ENCODE measurements at regions not wholly inside any gene's neighbourhood (a gene's known extent, or its start where the extent isn't known, plus 50 kb on each side); places are given as distances from the start of the nearest gene placed in this dataset.
A peak's percentile ranks its signal among the peaks of the same experiment; 100 is the strongest.

DNA sequence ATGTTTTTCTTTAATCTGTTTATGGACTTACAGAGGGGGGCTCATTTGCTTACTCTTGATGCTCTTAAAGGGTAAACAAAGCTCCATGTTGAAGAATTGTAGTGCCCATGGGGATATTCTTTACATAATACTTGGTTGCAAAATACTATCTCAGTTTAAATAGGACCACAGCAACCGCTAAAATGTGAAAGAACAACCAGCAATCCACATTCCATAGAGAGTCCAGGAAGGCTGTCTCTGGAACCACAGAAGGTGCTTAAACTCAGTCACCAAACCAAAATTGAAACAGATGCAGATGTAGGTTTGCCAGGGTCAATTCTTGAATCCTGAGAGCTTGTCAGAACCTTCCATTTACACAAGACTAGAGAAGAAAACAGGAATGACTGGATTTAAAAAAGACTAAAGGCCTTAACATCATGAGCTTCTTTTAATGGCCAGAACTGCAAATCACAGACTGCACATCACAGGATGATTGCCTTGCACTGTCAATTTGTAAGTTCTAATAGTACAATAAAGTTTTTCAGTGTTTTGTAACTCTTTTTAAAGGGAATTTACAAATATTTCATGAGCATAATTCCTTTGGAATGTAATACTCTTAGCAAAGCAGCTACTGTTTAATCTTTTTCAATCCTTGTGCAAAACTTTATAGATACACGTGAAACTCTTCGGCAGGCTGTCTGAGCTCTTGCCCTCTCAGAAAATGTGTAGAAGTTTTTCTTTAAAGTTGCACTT lies 661.6 kb downstream of the SI start:
- H3K14ac ChIP-seq (ENCODE audit: low read length in 2 of 2) = no peak overlapping the region
- H3K4me2 ChIP-seq (ENCODE audit: low read length, poor library complexity, severe bottlenecking) = no peak overlapping the region
- no peaks in the 10 kb centered on the region for H3K27me3 ChIP-seq (ENCODE audit: control insufficient read depth in 1 of 2, insufficient read depth in 1 of 2, low read length in 2 of 2)
- no peaks in the 10 kb centered on the region for H3K36me3 ChIP-seq (ENCODE audit: control insufficient read depth in 1 of 2, insufficient read depth in 2 of 2, low read depth in 1 of 2, low read length in 2 of 2)
- H2BK15ac ChIP-seq (ENCODE audit: low read depth, poor library complexity, severe bottlenecking) = no peak overlapping the region
- peaks cover 1% of the 10 kb centered on the region for H3K4me1 ChIP-seq (ENCODE audit: control insufficient read depth, insufficient read depth, low read depth, low read length)
- peak; percentile 30 for DNase-seq
- no peak overlapping the region for H2BK12ac ChIP-seq (ENCODE audit: low read length in 2 of 2)
- H3K27ac ChIP-seq (ENCODE audit: low read length, poor library complexity, severe bottlenecking) = no peak overlapping the region
- no peaks in the 10 kb centered on the region for H3K79me1 ChIP-seq (replicated peaks; ENCODE audit: low read length, poor library complexity, severe bottlenecking)
- H2AK5ac ChIP-seq (ENCODE audit: low read length, severe bottlenecking) = no peak overlapping the region
- peak overlapping the region; percentile 48 for H3K9ac ChIP-seq (ENCODE audit: low read length)
- no peak overlapping the region for H3K23ac ChIP-seq (ENCODE audit: low read length in 2 of 2)
- no peak overlapping the region for H3K18ac ChIP-seq (ENCODE audit: low read depth in 1 of 2, low read length in 2 of 2)
- H2BK120ac ChIP-seq (ENCODE audit: low read depth, low read length) = no peak overlapping the region
- H4K91ac ChIP-seq (ENCODE audit: low read length) = no peak overlapping the region
- no peak overlapping the region for H3K4me3 ChIP-seq (ENCODE audit: insufficient read depth in 1 of 2, low read depth in 1 of 2, low read length in 2 of 2)
- H3K4ac ChIP-seq (ENCODE audit: low read depth in 1 of 2, low read length in 2 of 2) = no peak overlapping the region
- no peak overlapping the region for H2BK5ac ChIP-seq (ENCODE audit: low read depth, low read length, poor library complexity, severe bottlenecking)
- 72% methylated on average over 2 of the region's 3 CpGs for WGBS
- H2AFZ ChIP-seq (ENCODE audit: low read depth, low read length) = no peak overlapping the region
- H3K9me3 ChIP-seq (ENCODE audit: control insufficient read depth, low read length) = no peaks in the 10 kb centered on the region
- H4K8ac ChIP-seq (ENCODE audit: low read length) = no peak overlapping the region

GRCh38 chr3:164408326-164408725 lies 670.0 kb downstream of the SI start:
- no peak overlapping the region for H3K9ac ChIP-seq (ENCODE audit: low read length)
- no peaks in the 10 kb centered on the region for H3K4me1 ChIP-seq (ENCODE audit: control insufficient read depth, insufficient read depth, low read depth, low read length)
- no peaks in the 10 kb centered on the region for H3K27me3 ChIP-seq (ENCODE audit: control insufficient read depth in 1 of 2, insufficient read depth in 1 of 2, low read length in 2 of 2)
- no peak overlapping the region for H4K8ac ChIP-seq (ENCODE audit: low read length)
- no peak overlapping the region for H4K91ac ChIP-seq (ENCODE audit: low read length)
- no peak overlapping the region for H3K14ac ChIP-seq (ENCODE audit: low read length in 2 of 2)
- H3K79me1 ChIP-seq (replicated peaks; ENCODE audit: low read length, poor library complexity, severe bottlenecking) = no peaks in the 10 kb centered on the region
- H2BK120ac ChIP-seq (ENCODE audit: low read depth, low read length) = no peak overlapping the region
- H3K27ac ChIP-seq (ENCODE audit: low read length, poor library complexity, severe bottlenecking) = no peak overlapping the region
- H2AFZ ChIP-seq (ENCODE audit: low read depth, low read length) = no peak overlapping the region
- no peaks in the 10 kb centered on the region for H3K9me3 ChIP-seq (ENCODE audit: control insufficient read depth, low read length)
- no peak for DNase-seq
- no peak overlapping the region for H3K4me2 ChIP-seq (ENCODE audit: low read length, poor library complexity, severe bottlenecking)
- no peak overlapping the region for H3K18ac ChIP-seq (ENCODE audit: low read depth in 1 of 2, low read length in 2 of 2)
- no peak overlapping the region for H3K4me3 ChIP-seq (ENCODE audit: insufficient read depth in 1 of 2, low read depth in 1 of 2, low read length in 2 of 2)
- 100% methylated on average over 1 of the region's 1 CpG for whole genome bisulfite sequencing
- H3K23ac ChIP-seq (ENCODE audit: low read length in 2 of 2) = no peak overlapping the region
- H2AK5ac ChIP-seq (ENCODE audit: low read length, severe bottlenecking) = no peak overlapping the region
- H3K4ac ChIP-seq (ENCODE audit: low read depth in 1 of 2, low read length in 2 of 2) = no peak overlapping the region
- no peak overlapping the region for H2BK15ac ChIP-seq (ENCODE audit: low read depth, poor library complexity, severe bottlenecking)
- H2BK5ac ChIP-seq (ENCODE audit: low read depth, low read length, poor library complexity, severe bottlenecking) = no peak overlapping the region
- no peaks in the 10 kb centered on the region for H3K36me3 ChIP-seq (ENCODE audit: control insufficient read depth in 1 of 2, insufficient read depth in 2 of 2, low read depth in 1 of 2, low read length in 2 of 2)
- no peak overlapping the region for H2BK12ac ChIP-seq (ENCODE audit: low read length in 2 of 2)

- no peak overlapping the region for H3K4me3 ChIP-seq (ENCODE audit: insufficient read depth in 1 of 2, low read depth in 1 of 2, low read length in 2 of 2)
- no peaks in the 10 kb centered on the region for H3K79me1 ChIP-seq (replicated peaks; ENCODE audit: low read length, poor library complexity, severe bottlenecking)
- WGBS = 85% methylated on average over 3 of the region's 3 CpGs
- H3K4ac ChIP-seq (ENCODE audit: low read depth in 1 of 2, low read length in 2 of 2) = no peak overlapping the region
- no peak overlapping the region for H4K8ac ChIP-seq (ENCODE audit: low read length)
- H3K23ac ChIP-seq (ENCODE audit: low read length in 2 of 2) = no peak overlapping the region
- no peak overlapping the region for H3K14ac ChIP-seq (ENCODE audit: low read length in 2 of 2)
- H3K18ac ChIP-seq (ENCODE audit: low read depth in 1 of 2, low read length in 2 of 2) = no peak overlapping the region
- no peaks in the 10 kb centered on the region for H3K36me3 ChIP-seq (ENCODE audit: control insufficient read depth in 1 of 2, insufficient read depth in 2 of 2, low read depth in 1 of 2, low read length in 2 of 2)
- H2AK5ac ChIP-seq (ENCODE audit: low read length, severe bottlenecking) = no peak overlapping the region
- H2BK120ac ChIP-seq (ENCODE audit: low read depth, low read length) = no peak overlapping the region
- H2BK12ac ChIP-seq (ENCODE audit: low read length in 2 of 2) = no peak overlapping the region
- H3K4me2 ChIP-seq (ENCODE audit: low read length, poor library complexity, severe bottlenecking) = no peak overlapping the region
- no peaks in the 10 kb centered on the region for H3K4me1 ChIP-seq (ENCODE audit: control insufficient read depth, insufficient read depth, low read depth, low read length)
- no peak overlapping the region for H2AFZ ChIP-seq (ENCODE audit: low read depth, low read length)
- no peak overlapping the region for H3K9ac ChIP-seq (ENCODE audit: low read length)
- no peak overlapping the region for H2BK15ac ChIP-seq (ENCODE audit: low read depth, poor library complexity, severe bottlenecking)
- H4K91ac ChIP-seq (ENCODE audit: low read length) = no peak overlapping the region
- DNase-seq = no peak
- no peaks in the 10 kb centered on the region for H3K27me3 ChIP-seq (ENCODE audit: control insufficient read depth in 1 of 2, insufficient read depth in 1 of 2, low read length in 2 of 2)
- no peak overlapping the region for H2BK5ac ChIP-seq (ENCODE audit: low read depth, low read length, poor library complexity, severe bottlenecking)
- no peak overlapping the region for H3K27ac ChIP-seq (ENCODE audit: low read length, poor library complexity, severe bottlenecking)
- H3K9me3 ChIP-seq (ENCODE audit: control insufficient read depth, low read length) = no peaks in the 10 kb centered on the region
Observed at GRCh38 chr3:164407111-164407510, 671.2 kb downstream of the SI start.

DNA sequence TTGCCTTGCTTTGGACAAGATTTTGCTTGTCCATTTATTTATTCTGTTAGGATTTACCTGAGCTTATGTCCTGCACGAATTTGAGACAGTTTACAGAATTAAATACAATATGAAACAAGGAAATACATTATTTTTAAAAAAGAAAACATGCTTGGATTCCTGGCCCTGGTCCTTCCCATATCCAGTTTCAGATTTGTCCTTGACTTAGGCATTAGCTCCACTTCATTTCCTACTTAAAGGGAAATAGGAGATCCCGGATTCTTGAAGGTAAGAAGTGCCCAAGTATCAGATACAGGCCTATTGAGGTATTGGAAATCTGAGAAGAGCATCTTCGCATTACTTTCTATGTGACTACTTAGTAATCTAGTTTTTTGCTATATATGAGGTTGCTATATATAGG lies 672.0 kb downstream of the SI start:
- no peak overlapping the region for H3K4ac ChIP-seq (ENCODE audit: low read depth in 1 of 2, low read length in 2 of 2)
- no peak overlapping the region for H3K4me3 ChIP-seq (ENCODE audit: insufficient read depth in 1 of 2, low read depth in 1 of 2, low read length in 2 of 2)
- no peak overlapping the region for H4K8ac ChIP-seq (ENCODE audit: low read length)
- no peak overlapping the region for H3K23ac ChIP-seq (ENCODE audit: low read length in 2 of 2)
- H2BK120ac ChIP-seq (ENCODE audit: low read depth, low read length) = no peak overlapping the region
- H2AK5ac ChIP-seq (ENCODE audit: low read length, severe bottlenecking) = no peak overlapping the region
- WGBS = no CpG with 5 or more reads among the region's 3 CpGs
- H4K91ac ChIP-seq (ENCODE audit: low read length) = no peak overlapping the region
- H3K9ac ChIP-seq (ENCODE audit: low read length) = no peak overlapping the region
- H3K9me3 ChIP-seq (ENCODE audit: control insufficient read depth, low read length) = no peaks in the 10 kb centered on the region
- no peaks in the 10 kb centered on the region for H3K27me3 ChIP-seq (ENCODE audit: control insufficient read depth in 1 of 2, insufficient read depth in 1 of 2, low read length in 2 of 2)
- H2BK15ac ChIP-seq (ENCODE audit: low read depth, poor library complexity, severe bottlenecking) = no peak overlapping the region
- H3K18ac ChIP-seq (ENCODE audit: low read depth in 1 of 2, low read length in 2 of 2) = no peak overlapping the region
- DNase-seq = no peak
- H3K14ac ChIP-seq (ENCODE audit: low read length in 2 of 2) = no peak overlapping the region
- no peak overlapping the region for H2BK5ac ChIP-seq (ENCODE audit: low read depth, low read length, poor library complexity, severe bottlenecking)
- no peak overlapping the region for H2BK12ac ChIP-seq (ENCODE audit: low read length in 2 of 2)
- H3K4me1 ChIP-seq (ENCODE audit: control insufficient read depth, insufficient read depth, low read depth, low read length) = no peaks in the 10 kb centered on the region
- no peak overlapping the region for H3K27ac ChIP-seq (ENCODE audit: low read length, poor library complexity, severe bottlenecking)
- no peak overlapping the region for H3K4me2 ChIP-seq (ENCODE audit: low read length, poor library complexity, severe bottlenecking)
- H3K79me1 ChIP-seq (replicated peaks; ENCODE audit: low read length, poor library complexity, severe bottlenecking) = no peaks in the 10 kb centered on the region
- H3K36me3 ChIP-seq (ENCODE audit: control insufficient read depth in 1 of 2, insufficient read depth in 2 of 2, low read depth in 1 of 2, low read length in 2 of 2) = no peaks in the 10 kb centered on the region
- no peak overlapping the region for H2AFZ ChIP-seq (ENCODE audit: low read depth, low read length)

All from mesenchymal stem cell (in vitro differentiated cells and primary cell).